Left ventricle myocardium inferior (tissue), 1 donor: ENCODE measurements at regions not wholly inside any gene's neighbourhood (a gene's known extent, or its start where the extent isn't known, plus 50 kb on each side); places are given as distances from the start of the nearest gene placed in this dataset.

Experiments used
- DNase-seq: peaks from one replicate; pipeline ENCODE4 v3.0.0-alpha.2; 2020
- H3K27ac ChIP-seq: fragments of 200-600 bp; replicated peaks from 2 replicates; pipeline ENCODE4 v1.8.0; 2021
- H3K27me3 ChIP-seq: fragments of 200-600 bp; 2 replicates; pipeline ENCODE4 v1.8.0; 2021; ENCODE audit warnings: low read depth
- H3K36me3 ChIP-seq: fragments of 200-600 bp; 2 replicates; pipeline ENCODE4 v1.8.0; 2021
- H3K4me1 ChIP-seq: fragments of 200-600 bp; 2 replicates; pipeline ENCODE4 v1.8.0; 2021
- H3K4me3 ChIP-seq: fragments of 200-600 bp; 2 replicates; pipeline ENCODE4 v1.8.0; 2021; ENCODE audit warnings: mild to moderate bottlenecking, moderate library complexity
- H3K9me3 ChIP-seq: fragments of 200-600 bp; replicated peaks from 2 replicates; pipeline ENCODE4 v1.8.0; 2021
- CTCF ChIP-seq: fragments of 200-600 bp; IDR thresholded peaks from 2 replicates; pipeline ENCODE4 v1.8.0; 2021; ENCODE audit warnings: antibody characterized with exemption, mild to moderate bottlenecking, borderline replicate concordance
- intact Hi-C: fragments of 100-400 bp; cut with micrococcal nuclease; formaldehyde crosslinking; loops from one replicate; pipeline ENCODE4 v1.11.0; 2022
- donor health status: DM: no; HTN: yes; CAD: no; lungs with severe emphysema.

GRCh38 chr7:26925768-26926167 lies 61.4 kb upstream of the SKAP2 start:
- TF ChIP-seq CTCF, result no peak
- Histone ChIP-seq H3K27me3 (peaks cover 22% of the 10 kb centered on the region), H3K4me1 (no peaks in the 10 kb centered on the region), H3K27ac (no peak overlapping the region), H3K4me3 (no peak overlapping the region), H3K36me3 (no peaks in the 10 kb centered on the region), H3K9me3 (no peaks in the 10 kb centered on the region)
- no peak for DNase-seq
- intact Hi-C loops, result no loop called here

- Histone ChIP-seq H3K4me1 (no peaks in the 10 kb centered on the region), H3K27me3 (peaks cover 19% of the 10 kb centered on the region), H3K9me3 (no peaks in the 10 kb centered on the region), H3K36me3 (no peaks in the 10 kb centered on the region), H3K4me3 (no peak overlapping the region), H3K27ac (no peak overlapping the region)
- intact Hi-C loops, result no loop called here
- no peak for DNase-seq
- no peak for TF ChIP-seq CTCF
These were observed 59.9 kb upstream of the SKAP2 start for GRCh38 chr7:26924149-26924767.

GRCh38 chr7:26919906-26920493 lies 55.6 kb upstream of the SKAP2 start:
- no peaks in the 10 kb centered on the region for H3K36me3 ChIP-seq
- H3K27ac ChIP-seq, result no peak overlapping the region
- intact Hi-C loops, result no loop called here
- TF ChIP-seq CTCF, result no peak
- no peak overlapping the region for H3K4me3 ChIP-seq
- peaks cover 41% of the 10 kb centered on the region for H3K27me3 ChIP-seq
- DNase-seq, result no peak
- no peaks in the 10 kb centered on the region for H3K4me1 ChIP-seq
- H3K9me3 ChIP-seq, result no peaks in the 10 kb centered on the region

- H3K27me3 ChIP-seq, result peaks cover 45% of the 10 kb centered on the region
- TF ChIP-seq CTCF, result no peak
- H3K4me3 ChIP-seq, result no peak overlapping the region
- intact Hi-C loops, result no loop called here
- DNase-seq, result no peak
- H3K4me1 ChIP-seq, result no peaks in the 10 kb centered on the region
- H3K36me3 ChIP-seq, result no peaks in the 10 kb centered on the region
- no peaks in the 10 kb centered on the region for H3K9me3 ChIP-seq
- H3K27ac ChIP-seq, result no peak overlapping the region
These were observed 53.9 kb upstream of the SKAP2 start for GRCh38 chr7:26918241-26918640.

GRCh38 chr7:26916779-26917320 lies 52.5 kb upstream of the SKAP2 start:
- no peak for TF ChIP-seq CTCF
- intact Hi-C loops, result no loop called here
- DNase-seq, result no peak
- Histone ChIP-seq H3K27me3 (peaks cover 47% of the 10 kb centered on the region), H3K36me3 (no peaks in the 10 kb centered on the region), H3K4me3 (no peak overlapping the region), H3K4me1 (no peaks in the 10 kb centered on the region), H3K27ac (no peak overlapping the region), H3K9me3 (no peaks in the 10 kb centered on the region)
